C1 segment of cervical spinal cord (tissue), 14 donors: ENCODE measurements at regions not wholly inside any gene's neighbourhood (a gene's known extent, or its start where the extent isn't known, plus 50 kb on each side); places are given as distances from the start of the nearest gene placed in this dataset.

Experiments used
- DNase-seq, 14 donors: peaks; one replicate each; lab custom pipeline; 2025; lab: John Stamatoyannopoulos, UW

DNA sequence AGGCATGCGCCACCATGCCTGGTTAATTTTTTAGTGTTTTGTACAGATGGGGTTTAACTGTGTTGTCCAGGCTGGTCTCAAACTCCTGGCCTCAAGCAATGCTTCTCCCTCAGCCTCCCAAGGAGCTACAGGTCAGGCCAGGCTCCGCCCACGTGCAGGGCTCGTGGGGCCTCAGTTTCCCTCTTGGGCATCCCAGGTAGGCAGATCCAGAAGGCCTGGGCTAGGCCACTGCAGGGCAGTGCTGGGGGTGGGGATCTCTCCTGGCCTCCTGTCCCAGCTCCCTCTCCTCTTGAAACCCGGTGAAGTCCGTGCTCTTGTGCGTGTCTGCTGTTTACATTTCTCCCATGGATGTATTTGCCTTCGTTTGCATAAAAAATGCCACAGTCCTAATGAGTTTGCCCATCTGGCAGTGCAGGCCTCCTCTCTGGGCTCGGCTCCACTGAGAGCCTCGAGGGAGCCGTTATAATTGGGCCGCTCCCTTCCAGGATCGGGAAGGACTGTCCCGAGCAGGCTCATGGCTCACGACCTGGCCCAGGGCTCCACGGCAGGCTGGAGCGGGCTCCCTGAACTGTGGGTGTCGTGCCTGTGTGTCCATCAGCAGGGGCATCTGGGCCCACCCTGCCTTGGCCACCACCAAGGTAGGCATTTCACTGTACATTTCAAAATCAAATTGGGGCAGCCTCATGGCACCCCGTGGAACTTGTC lies 52.6 kb upstream of the RUFY1 start:
- DNase-seq: no peak

DNA sequence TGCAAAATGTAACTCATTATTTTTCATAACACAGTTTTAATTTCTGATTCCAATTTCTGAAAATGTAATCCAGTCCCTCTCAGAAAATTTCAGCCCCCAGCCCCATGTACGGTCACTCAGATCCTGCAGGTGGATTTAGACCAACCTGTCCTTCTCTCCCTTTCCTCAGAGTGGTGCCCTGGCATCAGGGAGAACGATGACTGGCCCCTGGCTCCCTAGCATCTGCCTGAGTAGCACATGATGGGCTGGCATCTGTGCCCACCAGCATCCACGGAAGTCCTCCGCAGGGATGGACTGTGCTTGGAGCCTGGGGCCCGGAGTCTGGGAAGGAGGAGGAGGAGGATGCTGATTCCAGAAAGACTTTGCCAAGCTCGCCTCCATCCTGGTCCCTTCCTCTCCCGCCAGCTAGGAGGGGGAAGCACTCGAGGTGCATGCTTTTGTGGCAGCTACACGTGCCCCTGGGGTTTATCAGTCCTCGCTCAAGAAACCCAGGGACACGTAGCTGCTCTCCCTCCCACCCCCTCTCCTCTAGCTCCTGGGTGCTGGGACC lies 54.4 kb upstream of the RUFY1 start:
- no peak for DNase-seq

DNA sequence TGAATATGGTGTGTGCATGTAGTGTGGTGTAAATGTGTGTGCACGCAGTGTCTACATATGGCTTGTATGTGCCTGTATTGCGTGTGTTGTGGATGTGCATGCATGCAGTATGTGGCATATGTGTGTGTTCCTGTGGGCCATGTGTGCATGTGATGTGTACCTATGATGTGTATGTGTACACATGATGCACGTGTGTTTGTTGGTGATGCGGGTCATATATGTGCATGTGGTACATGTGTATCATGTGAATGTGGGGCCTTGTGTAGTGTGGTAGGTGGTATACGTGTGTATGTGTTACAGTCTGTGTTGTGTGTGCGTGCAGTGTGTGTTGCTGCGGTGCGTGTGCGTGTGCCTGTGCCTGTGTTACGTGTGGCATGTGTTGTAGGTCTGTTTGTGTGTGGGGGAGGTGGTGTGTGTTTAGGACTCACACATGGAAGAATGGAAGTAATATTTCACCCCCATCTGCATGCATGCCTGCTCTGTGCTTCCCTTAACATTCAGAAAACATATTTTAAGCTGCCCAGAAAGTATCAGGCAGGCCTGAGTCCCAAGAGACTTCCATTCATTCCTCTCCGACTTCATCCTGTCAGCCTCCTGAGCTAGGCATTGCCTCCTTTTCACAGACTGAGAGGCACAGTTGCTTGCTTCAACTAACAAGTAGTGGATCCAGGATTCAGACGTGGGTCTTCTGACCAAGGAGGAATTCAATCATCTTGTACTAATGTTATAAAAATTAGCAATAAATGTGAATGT lies 55.4 kb upstream of the RUFY1 start:
- no peak for DNase-seq

DNA sequence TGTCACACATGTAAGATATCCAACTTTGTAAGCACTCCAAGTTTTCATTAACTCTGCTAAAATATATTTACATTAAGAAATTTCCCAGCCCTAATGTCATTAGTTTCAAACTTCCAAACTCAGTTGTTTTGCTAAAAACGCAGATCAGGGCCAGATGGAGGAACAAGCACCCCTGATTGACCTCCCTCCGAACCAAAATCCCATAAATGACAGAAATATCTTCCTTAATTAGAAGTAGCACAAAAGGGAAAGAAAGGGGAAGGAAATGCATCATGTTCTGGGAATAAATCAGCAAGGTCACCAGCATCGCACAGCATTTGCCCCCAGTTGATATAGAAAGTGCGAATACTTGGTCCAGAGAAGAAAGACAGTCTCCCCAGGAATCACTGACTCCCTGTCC lies 61.4 kb upstream of the RUFY1 start:
- DNase-seq: no peak

DNA sequence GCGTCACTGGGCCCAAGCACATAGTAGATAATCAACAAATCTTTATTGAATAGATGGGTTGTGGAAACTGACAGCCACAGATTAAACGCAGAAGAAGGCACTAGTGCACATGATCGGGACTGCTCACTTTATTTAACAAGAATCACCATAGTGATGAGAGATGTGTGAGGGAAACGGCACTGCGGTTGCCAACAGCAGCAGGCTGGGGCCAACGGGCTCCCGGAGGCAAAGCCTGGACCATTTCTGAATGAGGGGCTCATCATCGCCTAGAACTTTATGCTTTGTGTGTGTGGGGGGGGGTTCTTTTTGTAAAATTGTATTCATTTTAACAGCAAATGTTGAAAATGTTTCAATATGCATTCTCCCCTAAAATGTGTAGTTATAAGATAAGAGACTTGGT lies 61.9 kb upstream of the RUFY1 start:
- no peak for DNase-seq

DNA sequence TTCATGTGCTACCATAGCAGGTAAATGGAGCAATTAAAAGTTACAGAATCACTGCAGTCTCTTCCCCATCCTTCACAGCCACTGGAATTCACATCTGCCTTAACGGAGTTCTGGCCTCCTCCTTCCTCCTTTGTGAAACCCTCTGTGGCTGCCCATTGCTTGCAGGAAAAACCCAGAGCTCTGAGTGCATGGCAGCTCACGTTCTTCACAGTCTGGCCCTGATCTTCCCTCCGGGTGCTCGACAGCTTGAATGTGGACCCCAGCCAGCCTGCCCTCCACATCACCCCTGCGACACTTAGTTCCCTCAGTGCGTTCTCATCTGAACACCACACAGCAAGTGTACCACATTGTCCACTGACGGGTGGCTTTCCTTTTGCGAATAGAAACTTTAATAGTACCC lies 63.2 kb upstream of the RUFY1 start:
- no peak for DNase-seq

DNA sequence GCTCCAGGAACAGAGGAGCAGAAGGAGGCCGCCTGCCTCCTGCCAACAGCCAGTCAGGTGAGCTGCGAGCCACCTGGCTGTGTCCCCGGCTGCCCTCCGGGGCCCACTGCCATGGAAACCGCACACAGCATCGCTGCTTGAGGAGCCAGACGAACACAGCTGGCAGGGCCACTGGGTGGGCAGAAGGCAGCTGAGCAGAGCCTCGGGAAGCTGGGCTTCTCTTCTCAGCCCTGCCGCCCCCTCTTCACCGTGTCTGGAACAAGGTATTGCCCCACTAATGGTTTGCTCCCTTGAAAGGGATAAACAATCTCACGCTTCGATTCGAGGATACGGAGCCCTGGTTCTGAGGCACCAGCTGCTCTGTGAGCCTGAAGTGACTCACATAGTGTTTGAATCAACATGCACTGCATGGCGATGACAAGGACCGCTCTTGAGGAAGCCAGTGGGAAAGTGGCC lies 63.7 kb upstream of the RUFY1 start:
- DNase-seq: peak in 1 of 14 donors; percentile 18

DNA sequence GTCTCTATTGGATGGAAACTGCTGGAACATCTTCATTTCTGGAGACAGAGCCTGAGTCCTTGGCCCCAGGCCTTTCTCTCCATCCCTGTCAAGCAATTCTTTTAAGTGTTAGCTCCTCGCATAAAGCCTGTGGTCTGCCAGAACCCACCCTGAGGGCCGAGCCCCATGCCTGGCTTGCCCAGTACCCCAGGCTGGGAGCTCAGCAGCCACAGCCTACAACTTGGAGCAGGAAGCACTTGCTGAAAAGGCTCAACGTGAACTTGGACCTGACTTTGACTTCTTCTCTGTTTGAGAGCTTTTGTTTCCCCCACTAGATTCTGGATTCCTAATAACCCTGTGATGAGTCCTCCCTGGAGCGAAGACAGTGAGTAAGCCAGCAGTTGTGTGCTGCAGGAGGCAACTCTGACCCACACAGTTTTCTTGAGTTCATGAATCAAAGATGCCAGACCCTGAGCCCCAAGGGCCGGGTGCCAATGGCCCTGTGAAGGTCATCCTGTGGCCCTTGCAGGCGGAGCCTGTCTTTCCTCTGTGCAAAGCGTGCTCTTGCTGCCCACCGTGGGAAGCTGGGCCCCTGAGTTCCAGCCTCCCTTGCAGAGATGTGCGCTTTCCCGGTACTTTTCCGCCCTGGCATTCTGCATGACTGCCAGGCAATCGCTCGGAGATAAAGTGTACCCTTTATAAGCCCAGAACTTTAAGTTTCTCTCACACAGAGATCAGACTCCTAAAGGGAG lies 64.3 kb upstream of the RUFY1 start:
- no peak for DNase-seq

DNA sequence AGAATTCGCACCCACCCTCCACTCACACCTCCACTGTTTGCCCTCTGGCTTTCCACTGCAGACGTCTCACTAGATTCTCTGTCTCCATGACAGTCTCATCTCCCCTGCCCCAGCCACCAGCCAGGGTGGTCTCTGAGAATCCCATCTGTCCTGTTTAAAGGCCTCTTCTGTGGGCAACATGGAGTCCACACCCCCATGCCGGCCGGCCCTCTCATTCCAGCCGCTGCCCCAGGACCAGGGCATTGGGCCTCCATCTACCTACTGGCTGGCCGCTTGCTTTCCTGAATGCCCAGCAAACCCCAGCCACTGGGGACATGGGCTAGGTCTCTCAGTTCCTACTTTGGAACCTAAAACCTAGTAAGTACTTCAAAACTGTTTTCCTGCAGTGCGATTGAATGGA lies 65.6 kb upstream of the RUFY1 start:
- no peak for DNase-seq

DNA sequence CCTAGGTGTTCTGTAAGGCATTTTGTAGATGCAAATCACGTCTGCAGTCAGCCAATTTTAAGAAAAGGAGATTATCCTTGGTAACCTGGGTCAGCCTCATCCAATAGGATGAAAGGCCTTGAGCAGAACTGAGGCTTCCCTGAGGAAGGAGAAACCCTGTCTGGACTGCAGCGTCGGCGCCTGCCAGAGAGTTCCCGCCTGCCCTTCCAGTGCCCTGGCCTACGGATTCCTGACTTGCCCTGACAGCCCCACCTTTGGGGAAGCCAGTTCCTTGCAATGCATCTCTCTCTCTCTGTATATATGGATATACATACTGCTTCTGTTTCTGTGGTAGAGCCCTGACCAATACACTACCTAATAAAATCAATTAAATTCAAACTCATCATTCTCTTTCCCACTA lies 66.2 kb upstream of the RUFY1 start:
- no peak for DNase-seq

DNA sequence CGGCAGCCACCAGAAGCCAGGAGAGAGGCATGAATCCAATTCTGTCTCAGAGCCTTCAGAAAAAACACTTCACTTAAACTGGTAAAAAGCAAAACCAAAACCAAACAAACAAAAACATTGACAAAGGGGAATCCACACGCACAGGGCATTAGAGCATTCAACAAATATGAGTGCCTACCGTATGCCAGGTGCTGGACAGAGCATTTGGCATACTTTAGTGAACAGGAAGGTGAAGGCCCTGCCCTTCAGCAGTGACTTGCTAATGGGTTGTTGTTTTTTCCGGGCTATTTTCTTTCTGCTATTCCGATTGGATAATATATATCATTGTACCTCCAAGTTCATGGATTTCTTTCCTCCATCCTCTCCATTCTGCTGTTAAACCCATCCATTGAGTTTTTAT lies 71.7 kb upstream of the RUFY1 start:
- no peak for DNase-seq

DNA sequence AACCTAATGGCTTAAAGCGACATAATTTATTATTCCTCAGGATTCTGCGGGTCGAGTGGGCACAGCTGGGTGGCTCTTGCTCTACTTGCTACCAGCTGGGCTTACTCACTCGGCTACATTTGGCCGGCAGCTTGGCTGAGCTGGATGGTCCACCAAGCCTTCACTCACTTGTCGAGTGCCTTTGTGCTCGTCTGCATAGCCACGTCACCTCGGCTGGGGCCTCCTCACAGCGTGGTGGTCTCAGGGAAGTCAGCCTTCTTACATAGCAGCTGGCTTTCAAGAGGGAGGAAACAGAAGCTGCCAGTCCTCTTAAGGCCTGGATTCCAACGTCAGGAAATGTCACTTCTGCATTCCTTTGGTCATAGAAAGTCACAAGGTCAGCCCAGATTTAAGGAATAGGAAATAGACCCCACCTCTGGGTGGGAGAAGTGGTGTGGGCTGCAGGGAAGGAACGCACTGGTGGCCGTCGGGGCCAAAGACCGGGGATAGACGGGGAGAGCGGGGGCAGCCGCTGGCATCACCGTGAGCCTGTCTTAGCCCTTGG lies 75.1 kb upstream of the RUFY1 start:
- no peak for DNase-seq

DNA sequence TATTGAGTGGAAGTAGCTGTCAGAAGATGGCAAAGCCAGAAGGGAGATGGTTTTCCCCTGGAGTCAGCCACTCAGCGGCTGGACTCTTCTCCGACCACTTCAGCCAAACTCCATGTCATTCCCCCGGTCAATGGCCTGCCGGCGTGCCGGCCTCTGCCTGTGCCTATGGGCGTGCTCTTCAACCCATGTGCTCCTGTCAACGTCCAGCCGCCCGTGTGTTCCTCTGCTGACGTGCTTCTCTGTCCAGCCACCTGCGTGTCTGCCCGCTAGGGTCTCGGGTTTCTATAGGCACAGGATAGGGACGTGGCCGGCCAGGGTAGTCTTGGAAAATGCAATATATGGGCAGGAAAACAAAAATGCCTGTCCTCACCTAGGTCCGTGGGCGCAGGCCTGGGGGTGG lies 77.7 kb upstream of the RUFY1 start:
- no peak for DNase-seq

DNA sequence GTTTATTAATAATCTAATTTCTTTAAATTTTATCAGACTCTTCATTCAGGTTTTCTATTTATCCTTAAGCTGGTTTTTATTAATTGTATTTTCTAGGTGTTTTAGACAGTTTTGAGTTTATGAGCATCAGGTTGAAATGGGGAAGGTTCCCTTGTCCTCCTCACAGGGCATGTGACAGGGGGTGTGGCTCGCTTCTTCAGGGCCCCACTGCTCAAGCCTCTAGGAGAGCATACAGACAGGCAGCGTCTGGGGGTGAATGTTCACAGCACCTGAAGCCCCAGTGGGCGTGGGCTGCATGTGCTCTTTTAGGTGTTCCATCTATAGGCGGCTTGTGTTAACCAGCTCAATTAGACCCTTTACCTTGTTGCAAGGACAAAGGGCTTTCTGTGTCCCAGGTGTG lies 78.2 kb upstream of the RUFY1 start:
- no peak for DNase-seq

DNA sequence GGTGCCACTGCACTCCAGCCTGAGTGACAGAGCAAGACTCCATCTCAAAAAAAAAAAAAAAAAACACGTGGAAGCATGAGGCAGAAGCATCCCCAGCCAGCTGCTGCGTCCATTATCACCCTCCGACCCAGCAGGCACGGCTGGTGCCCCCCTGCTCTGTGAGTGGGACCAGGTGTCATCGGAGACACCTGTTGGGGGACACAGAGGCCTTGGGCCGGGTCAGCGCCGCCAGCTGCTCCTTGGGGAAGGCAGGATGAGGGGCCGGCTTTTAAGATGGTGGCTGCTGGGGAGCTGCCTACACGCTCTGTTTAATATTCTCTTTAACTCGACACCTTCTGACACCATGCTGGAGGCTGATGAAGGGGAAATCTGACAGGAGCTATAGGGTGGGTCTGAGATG lies 80.2 kb upstream of the RUFY1 start:
- DNase-seq: no peak

DNA sequence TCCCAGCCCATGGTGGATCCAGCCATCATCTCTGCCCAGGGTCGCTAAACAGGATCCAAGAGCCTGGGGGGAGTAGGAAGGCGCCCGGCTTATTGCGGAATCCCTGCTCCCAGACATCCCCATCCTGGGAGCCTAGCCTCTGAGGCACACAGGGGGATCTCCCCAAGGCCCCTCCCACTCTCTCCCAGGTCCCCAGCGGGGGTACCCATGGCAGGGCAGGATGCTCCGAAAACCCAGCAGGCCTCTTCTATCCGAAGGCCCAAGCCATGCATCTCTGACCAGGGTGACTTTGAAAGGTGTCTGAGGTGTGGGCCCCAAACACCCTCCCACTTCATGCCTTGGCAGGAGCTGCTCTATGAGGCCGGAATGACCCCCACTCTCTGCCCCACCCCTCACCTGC lies 81.7 kb upstream of the RUFY1 start:
- DNase-seq: no peak

DNA sequence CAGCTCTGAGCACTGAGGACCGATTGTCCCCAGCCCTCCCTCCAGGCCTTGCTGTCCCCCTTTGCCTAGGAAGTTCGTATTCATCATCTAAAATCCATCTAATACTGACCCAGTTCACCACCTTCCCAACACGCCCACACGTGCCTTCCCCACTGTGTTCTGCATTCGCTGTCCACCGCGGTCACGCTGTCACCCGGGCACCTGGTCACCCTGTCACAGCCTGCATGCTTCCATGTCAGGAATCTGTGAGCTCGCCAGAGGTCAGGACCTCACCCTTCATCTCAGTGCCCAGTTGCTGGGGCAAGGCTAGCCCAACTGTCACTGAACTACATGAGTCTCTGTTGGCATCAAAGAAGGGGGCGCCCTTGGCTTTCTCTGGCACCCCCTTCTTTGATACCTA lies 82.9 kb upstream of the RUFY1 start:
- DNase-seq: no peak

DNA sequence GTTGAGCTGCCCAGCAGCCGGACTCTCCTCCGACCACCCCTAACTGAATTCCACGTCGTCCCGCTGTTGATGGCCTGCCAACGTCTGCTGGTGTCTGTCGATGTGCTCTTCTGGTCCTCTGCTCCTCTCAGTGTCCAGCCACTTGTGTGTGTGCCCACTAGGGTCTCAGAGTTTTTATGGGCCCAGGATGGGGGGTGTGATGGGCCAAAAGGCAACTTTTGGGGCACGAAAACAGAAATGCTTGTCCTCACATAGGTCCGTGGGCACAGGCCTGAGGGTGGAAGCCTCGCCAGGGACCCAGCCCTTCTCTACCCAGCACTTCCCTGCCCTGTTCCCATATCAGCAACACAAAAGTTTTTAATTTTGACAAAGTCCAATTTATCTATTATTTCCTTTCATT lies 85.7 kb upstream of the RUFY1 start:
- no peak for DNase-seq

DNA sequence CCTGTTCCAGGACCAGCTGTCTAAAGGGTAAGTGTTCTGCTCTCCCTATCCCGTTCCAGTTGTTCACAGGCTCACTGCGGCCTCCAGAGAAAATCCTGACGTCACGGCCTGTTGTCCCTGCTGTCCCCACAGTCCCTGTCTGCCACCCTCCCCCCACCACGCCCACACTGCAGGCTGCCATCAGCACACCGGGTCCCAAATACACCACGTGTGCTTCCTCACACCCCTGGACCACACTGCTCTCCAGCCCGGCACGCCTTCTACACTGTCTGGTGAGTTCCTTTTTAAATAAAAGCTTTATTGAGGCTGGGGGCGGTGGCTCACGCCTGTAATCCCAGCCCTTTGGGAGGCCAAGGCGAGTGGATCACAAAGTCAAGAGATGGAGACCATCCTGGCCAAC lies 88.3 kb upstream of the RUFY1 start:
- DNase-seq: no peak

DNA sequence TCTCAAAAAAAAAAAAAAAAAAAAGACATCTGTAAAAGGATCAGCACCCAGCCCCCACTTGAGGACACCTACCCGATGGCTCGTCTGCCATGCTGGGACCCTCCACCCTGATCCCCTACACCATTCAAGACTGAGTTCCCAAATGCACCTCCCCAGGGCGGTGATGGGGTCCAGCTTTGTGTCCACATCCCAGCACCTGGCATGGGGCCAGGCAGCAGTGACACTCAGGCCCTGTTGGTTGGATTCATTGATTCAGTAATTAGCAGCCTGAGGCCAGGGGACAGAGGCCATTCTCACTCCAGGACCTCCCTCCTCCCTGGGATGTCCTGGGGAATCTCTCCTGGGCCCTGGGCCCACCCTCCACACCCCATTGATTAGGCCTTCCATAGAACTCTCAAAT lies 88.8 kb upstream of the RUFY1 start:
- DNase-seq: no peak

DNA sequence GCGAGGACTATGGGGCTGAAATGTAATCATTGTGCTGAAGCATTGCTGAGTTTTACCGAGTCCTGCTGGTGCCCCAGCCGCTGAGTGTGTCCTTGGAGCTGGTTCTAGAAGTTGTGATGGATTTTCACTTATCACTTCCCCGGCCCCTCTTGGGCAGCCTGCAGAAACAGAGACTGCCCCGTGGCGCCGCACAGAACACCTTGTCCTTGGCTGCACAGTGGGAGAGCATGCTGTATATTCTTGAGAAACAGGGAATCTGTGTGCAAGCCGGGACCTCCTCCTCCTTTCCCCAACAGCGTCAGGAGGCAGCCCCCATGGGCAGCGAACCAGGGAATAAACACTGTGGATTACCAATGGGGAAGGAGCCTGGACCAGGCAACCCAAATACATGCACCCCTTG lies 90.6 kb upstream of the RUFY1 start:
- DNase-seq: no peak

DNA sequence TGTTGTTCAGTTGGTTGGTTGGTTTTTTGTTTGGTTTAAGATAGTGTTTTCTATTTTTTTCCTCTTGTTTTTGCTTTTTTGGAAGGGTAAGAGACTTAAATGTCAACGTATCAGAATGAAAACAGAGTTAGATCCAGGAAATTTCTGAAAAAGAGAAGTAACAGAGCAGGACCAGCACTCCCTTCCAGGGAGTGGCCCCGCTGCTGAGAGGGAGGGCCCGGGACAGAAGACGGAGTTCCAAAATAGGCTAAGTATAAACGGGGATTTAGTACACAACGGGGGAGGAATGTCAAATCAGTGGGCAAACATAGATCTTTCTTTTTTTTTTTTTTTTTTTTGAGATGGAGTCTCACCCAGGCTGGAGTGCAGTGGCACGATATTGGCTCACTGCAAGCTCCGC lies 92.7 kb upstream of the RUFY1 start:
- DNase-seq: no peak
